Stimulated activated CD4-positive, alpha-beta T cell treated with anti-CD3 and anti-CD28 coated beads, Interleukin-4, amount 100 ng/mL, for 48 hours (primary cell): ENCODE measurements at regions not wholly inside any gene's neighbourhood (a gene's known extent, or its start where the extent isn't known, plus 50 kb on each side); places are given as distances from the start of the nearest gene placed in this dataset.
"Not testable (repeated sequence)": the region's sequence is repeated elsewhere in the genome, so short reads cannot be mapped to it uniquely, and the experiment has no call there.

ENCODE experiments used
- DNase-seq, 2 donors: peaks; one replicate each; pipeline ENCODE4 v3.0.0-alpha.2; 2020; ENCODE audit warnings: low read depth in 2 of 2

GRCh38 chr4:170990989-170991589 is 822.1 kb upstream of the GALNTL6 start:
- DNase-seq: no peak

GRCh38 chr4:170988446-170988845 is 824.8 kb upstream of the GALNTL6 start:
- no peak for DNase-seq

- DNase-seq: no peak
Measured at GRCh38 chr4:170979736-170980135, 833.5 kb upstream of the GALNTL6 start.

GRCh38 chr4:170978990-170979389 is 834.2 kb upstream of the GALNTL6 start:
- DNase-seq: no peak

- DNase-seq: no peak
Measured at GRCh38 chr4:170949084-170949483, 859.3 kb upstream of the AADAT start.

- DNase-seq: no peak
Measured at GRCh38 chr4:170940043-170940724, 850.4 kb upstream of the AADAT start.

- no peak for DNase-seq
Measured at GRCh38 chr4:170938588-170938987, 848.8 kb upstream of the AADAT start.

- DNase-seq: no peak
Measured at GRCh38 chr4:170931321-170931720, 841.6 kb upstream of the AADAT start.

- DNase-seq: no peak
Measured at GRCh38 chr4:170888660-170889059, 798.9 kb upstream of the AADAT start.

GRCh38 chr4:170887396-170887795 is 797.6 kb upstream of the AADAT start:
- DNase-seq: no peak

GRCh38 chr4:170884969-170885570 is 795.3 kb upstream of the AADAT start:
- no peak for DNase-seq

- DNase-seq: not testable (repeated sequence)
Measured at GRCh38 chr4:170881646-170882045, 791.9 kb upstream of the AADAT start.

- no peak for DNase-seq
Measured at GRCh38 chr4:170875868-170876267, 786.1 kb upstream of the AADAT start.

GRCh38 chr4:170872794-170873193 is 783.0 kb upstream of the AADAT start:
- no peak for DNase-seq

- DNase-seq: no peak
Measured at GRCh38 chr4:170868170-170868569, 778.4 kb upstream of the AADAT start.

GRCh38 chr4:170854097-170854496 is 764.3 kb upstream of the AADAT start:
- DNase-seq: no peak

GRCh38 chr4:170853422-170854021 is 763.8 kb upstream of the AADAT start:
- DNase-seq: peak in 1 of 2 donors; percentile 4

- DNase-seq: no peak
Measured at GRCh38 chr4:170849969-170850368, 760.2 kb upstream of the AADAT start.

GRCh38 chr4:170827562-170828274 is 738.0 kb upstream of the AADAT start:
- no peak for DNase-seq

- no peak for DNase-seq
Measured at GRCh38 chr4:170818786-170819185, 729.0 kb upstream of the AADAT start.

GRCh38 chr4:170805352-170805751 is 715.6 kb upstream of the AADAT start:
- DNase-seq: no peak

- DNase-seq: no peak
Measured at GRCh38 chr4:170804930-170805329, 715.2 kb upstream of the AADAT start.
